ENCODE measurements at regions not wholly inside any gene's neighbourhood (a gene's known extent, or its start where the extent isn't known, plus 50 kb on each side); places are given as distances from the start of the nearest gene placed in this dataset.

GRCh38 chr7:38127216-38128207, 50.5 kb upstream of the STARD3NL start (continued):
- no peak for TF ChIP-seq ZNF41 (CRISPR knock-in tag; conservative IDR thresholded peaks at IDR 0.05)
- TF ChIP-seq MECOM (CRISPR knock-in tag; IDR thresholded peaks at IDR 0.05): peak; percentile 80
- peak; percentile 72 for TF ChIP-seq SMARCA4 (IDR thresholded peaks at IDR 0.05)
- TF ChIP-seq PHF21A (IDR thresholded peaks at IDR 0.05; ENCODE audit: borderline replicate concordance, low read depth): no peak
- TF ChIP-seq EHMT2 (IDR thresholded peaks at IDR 0.05): peak; percentile 55; the same call in 1 of the 2 replicates
- TF ChIP-seq ELF4 (CRISPR knock-in tag; IDR thresholded peaks at IDR 0.05): 0 out of 2 replicates have a peak, but pooled peaks have one; percentile 48
- TF ChIP-seq ZNF407 (IDR thresholded peaks at IDR 0.05; ENCODE audit: low read depth): no peak
- TF ChIP-seq ZBTB17 (CRISPR knock-in tag; IDR thresholded peaks at IDR 0.05): peak; percentile 94
- TF ChIP-seq ATF1 (CRISPR knock-in tag; IDR thresholded peaks at IDR 0.05): no peak
- TF ChIP-seq ATF1 (tag; IDR thresholded peaks at IDR 0.05): 0 out of 2 replicates have a peak, but pooled peaks have one; percentile 13
- no peak for TF ChIP-seq NR2C2 (CRISPR knock-in tag; IDR thresholded peaks at IDR 0.05)
- TF ChIP-seq NR2C2 (tag; IDR thresholded peaks at IDR 0.05): no peak; the same call in 1 of the 2 replicates
- peak; percentile 52 for TF ChIP-seq RBBP5 (IDR thresholded peaks at IDR 0.05; ENCODE audit: borderline replicate concordance, insufficient read depth, low read length, poor library complexity, severe bottlenecking)
- peak; percentile 27; the same call in 1 of the 2 replicates for TF ChIP-seq GATA2 (CRISPR knock-in tag; IDR thresholded peaks at IDR 0.05)
- peak; percentile 16 to 53; a peak in 1 of 4 replicates for TF ChIP-seq KDM1A (IDR thresholded peaks at IDR 0.05)
- TF ChIP-seq SOX6 (IDR thresholded peaks at IDR 0.05): peak; percentile 93
- no peak for TF ChIP-seq ZNF518B (CRISPR knock-in tag; IDR thresholded peaks at IDR 0.05)
- TF ChIP-seq FOXK2 (conservative IDR thresholded peaks at IDR 0.05 in 1 of 2, IDR thresholded peaks at IDR 0.05 in 1 of 2; ENCODE audit: low read depth in 2 of 2): peak in 1 of 2 experiments; percentile 61; a peak in 1 of 4 replicates
